ENCODE measurements at regions not wholly inside any gene's neighbourhood (a gene's known extent, or its start where the extent isn't known, plus 50 kb on each side); places are given as distances from the start of the nearest gene placed in this dataset.

DNA sequence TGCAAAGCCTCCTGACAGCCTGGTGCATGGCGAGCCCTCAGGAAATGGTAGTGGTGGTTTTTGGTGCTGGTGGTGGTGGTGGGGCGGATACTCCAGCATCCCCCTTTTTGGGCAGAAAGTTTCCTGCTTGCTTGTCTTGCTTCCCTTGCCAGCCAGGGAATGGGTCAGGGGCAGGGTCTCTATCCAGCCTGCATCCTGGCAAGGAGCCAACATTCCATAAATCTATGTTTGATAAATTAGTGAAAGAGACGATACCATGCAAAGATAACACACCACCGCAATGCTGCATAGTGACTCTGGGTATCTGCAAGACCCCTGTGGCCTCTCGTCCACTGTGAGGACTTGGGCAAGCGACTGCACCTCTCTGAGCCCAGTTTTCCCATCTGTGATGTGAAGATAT lies 246.2 kb downstream of the LRFN2 start:
- no peak for DNase-seq (ENCODE audit: low spot score)

DNA sequence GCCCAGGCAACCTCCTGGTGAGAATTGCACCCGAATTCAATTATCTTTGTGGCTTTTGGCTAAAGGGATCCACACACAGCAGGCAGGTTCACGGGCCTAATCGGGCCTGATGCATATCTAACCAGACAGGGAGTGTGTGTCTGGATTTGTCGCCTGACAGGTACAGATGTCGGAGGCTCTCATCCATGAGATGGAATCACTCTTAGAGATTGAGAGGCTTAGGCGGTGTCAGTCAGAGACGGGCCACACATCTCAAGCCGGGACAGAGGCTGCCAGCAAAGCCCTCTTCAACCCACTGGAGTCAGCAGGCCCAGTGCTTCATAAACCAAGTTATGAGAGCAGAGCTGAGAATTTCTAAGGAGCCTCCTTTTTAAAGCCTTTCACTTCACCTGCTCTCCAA lies 247.0 kb downstream of the LRFN2 start:
- no peak for DNase-seq (ENCODE audit: low spot score)

- DNase-seq (ENCODE audit: low spot score) = no peak
Observed at GRCh38 chr6:40338306-40338705, 248.9 kb downstream of the LRFN2 start.

- no peak for DNase-seq (ENCODE audit: low spot score)
Observed at GRCh38 chr6:40336940-40337760, 250.0 kb downstream of the LRFN2 start.

DNA sequence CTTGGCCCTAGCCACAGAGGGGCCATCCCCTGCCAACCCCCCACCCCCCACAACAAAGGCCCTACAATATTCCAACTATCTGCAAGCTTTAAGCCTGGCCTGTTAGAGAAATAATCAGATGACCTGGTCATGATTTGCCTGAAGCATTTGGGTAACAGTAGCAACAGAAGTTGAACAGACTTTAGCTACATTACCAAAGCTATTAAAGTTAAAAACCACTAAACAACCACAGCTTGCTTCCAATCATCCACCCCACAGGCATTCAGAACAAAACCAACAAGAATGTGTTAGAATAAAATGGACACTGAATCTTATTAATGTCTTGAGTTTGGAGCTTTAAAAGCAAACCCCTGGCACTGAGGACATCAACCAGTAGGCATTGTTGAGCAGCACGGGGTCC lies 250.9 kb downstream of the LRFN2 start:
- DNase-seq (ENCODE audit: low spot score) = no peak

DNA sequence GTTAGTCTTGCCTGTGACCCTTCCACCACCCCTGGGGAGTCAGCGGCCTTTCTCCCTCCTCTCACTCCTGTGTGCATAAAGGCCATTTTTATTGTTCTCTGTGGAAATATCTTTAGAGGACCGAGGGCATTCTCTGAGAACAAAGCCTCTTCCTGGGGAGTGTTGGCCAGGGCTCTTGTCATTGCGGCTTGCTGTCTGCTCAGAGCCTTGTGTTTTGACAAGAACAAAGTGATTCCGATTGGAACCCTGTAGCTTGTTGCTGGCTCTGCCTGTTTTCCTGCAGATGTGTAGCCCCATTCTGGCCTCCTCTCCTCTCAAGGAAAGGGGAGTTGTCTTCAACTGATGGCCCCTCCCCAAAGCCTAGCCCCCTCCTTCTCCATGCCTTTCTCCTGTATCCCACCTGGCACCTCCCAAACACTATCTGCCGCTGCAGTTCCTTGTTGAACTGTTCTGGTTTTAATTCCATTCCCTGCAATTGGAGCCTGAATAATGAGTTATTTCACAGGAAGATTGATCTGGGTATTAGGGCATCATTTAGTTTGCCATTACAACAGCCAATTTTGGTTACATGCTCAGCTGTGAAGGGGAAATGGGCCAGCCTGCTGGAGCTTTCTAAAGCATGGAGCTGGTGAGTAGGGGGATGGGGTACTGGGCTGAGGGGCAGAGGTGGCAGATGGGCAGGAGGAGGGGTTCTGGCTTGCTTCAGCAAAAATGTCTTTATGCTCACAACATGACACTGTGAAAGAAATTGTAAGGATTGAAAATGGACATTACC lies 252.5 kb downstream of the LRFN2 start:
- DNase-seq (ENCODE audit: low spot score) = no peak

GRCh38 chr6:40331545-40331944 lies 255.6 kb downstream of the LRFN2 start:
- DNase-seq (ENCODE audit: low spot score) = no peak

GRCh38 chr6:40330301-40330721 lies 256.9 kb downstream of the LRFN2 start:
- DNase-seq (ENCODE audit: low spot score) = no peak

GRCh38 chr6:40328986-40329545 lies 258.1 kb downstream of the LRFN2 start:
- DNase-seq (ENCODE audit: low spot score) = no peak

GRCh38 chr6:40328386-40328985 lies 258.7 kb downstream of the LRFN2 start:
- DNase-seq (ENCODE audit: low spot score) = peak; percentile 16

- no peak for DNase-seq (ENCODE audit: low spot score)
Observed at GRCh38 chr6:40326714-40327421, 260.3 kb downstream of the LRFN2 start.

GRCh38 chr6:40325791-40326190 lies 261.4 kb downstream of the LRFN2 start:
- DNase-seq (ENCODE audit: low spot score) = no peak

DNA sequence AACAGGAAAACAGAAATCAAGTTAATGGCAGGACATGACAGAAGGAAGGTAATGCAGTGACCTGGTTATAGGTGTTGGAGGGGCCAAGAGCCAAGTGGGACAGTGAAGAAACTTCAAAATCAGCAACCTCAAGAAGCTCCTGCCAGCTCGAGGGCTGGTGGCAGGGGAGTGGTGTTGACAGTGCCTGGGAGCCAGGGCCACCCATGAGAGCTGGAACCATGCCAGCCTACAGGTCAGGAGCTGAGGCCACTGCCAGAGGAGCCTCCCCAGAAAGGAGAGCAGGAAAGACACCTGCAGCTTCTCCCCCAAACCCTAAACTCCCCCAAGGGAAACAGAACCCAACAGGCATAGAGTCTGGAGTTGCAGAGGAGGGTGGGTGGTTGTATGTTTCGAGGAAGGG lies 262.1 kb downstream of the LRFN2 start:
- DNase-seq (ENCODE audit: low spot score) = no peak

- DNase-seq (ENCODE audit: low spot score) = no peak
Observed at GRCh38 chr6:40323881-40324634, 263.1 kb downstream of the LRFN2 start.

DNA sequence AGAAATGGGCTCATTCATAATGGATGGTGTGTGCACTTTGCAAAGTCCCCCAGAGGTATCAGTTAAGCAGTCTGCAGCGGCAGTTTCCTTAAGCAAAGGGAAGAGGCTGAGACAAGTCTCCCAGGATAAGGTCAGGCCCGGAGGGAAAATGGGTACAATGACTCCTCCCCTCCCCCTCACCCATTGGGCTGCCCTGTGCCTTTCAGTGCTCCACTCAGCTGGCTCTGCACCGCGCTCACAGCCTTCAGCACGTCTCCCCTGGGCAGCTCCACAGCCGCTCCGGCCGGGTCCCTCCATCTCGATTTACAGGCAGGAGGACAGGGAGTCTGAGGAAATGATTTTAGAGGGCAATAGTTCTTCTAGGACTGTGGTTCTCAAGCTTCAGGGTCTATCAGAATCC lies 264.8 kb downstream of the LRFN2 start:
- DNase-seq (ENCODE audit: low spot score) = no peak

- no peak for DNase-seq (ENCODE audit: low spot score)
Observed at GRCh38 chr6:40321616-40322015, 265.5 kb downstream of the LRFN2 start.

GRCh38 chr6:40320947-40321346 lies 266.2 kb downstream of the LRFN2 start:
- no peak for DNase-seq (ENCODE audit: low spot score)

- no peak for DNase-seq (ENCODE audit: low spot score)
Observed at GRCh38 chr6:40320441-40320840, 266.7 kb downstream of the LRFN2 start.

DNA sequence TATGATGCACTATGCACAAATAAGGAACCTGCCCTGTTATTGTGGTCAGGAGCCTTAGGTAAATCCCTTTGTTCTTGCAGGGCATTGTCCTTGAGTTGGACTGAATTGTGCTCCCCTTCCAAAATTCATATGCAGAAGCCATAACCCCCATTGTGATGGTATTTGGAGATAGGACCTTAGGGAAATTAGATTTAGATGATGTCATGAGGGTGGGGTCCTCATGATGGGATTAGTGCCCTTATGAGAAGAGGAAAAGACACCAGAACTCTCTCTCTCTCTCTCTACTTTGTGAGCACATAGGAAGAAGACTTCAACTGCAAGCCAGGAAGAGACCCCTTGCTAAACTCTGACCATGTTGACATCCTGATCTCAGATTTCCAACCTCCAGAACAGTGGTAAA lies 268.0 kb downstream of the LRFN2 start:
- no peak for DNase-seq (ENCODE audit: low spot score)

GRCh38 chr6:40315060-40315459 lies 272.1 kb downstream of the LRFN2 start:
- no peak for DNase-seq (ENCODE audit: low spot score)

DNA sequence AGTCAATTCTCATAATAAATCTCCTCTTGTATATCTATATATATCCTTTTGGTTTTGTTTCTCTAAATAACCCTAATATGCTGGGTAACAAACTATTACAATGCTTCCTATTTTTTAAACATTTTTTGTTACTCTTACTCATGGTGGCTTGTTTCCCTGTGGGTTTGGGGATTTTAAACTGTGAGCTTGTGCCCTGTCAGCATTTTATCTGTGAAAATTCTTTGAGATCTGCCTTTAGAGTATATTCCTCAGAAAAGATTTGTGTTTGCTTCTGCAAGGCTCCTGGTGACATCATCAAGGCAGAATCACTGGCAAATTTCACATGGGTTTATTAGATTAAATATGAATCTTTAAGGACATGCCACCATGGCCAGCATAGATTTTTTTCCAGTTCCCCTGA lies 273.6 kb downstream of the LRFN2 start:
- DNase-seq (ENCODE audit: low spot score) = no peak
